Activated CD8-positive, alpha-beta T cell treated with anti-CD3 and anti-CD28 coated beads for 36 hours (primary cell): ENCODE measurements at regions not wholly inside any gene's neighbourhood (a gene's known extent, or its start where the extent isn't known, plus 50 kb on each side); places are given as distances from the start of the nearest gene placed in this dataset.

Source experiments
- ATAC-seq: fragments of 200-7000 bp; cut with Tn5 transposase; one replicate; pipeline ENCODE4 v1.10.0; 2021; ENCODE audit warnings: mild to moderate bottlenecking, moderate library complexity
- CTCF ChIA-PET: fragments of 350-600 bp; sonication (Branson Sonifier 250); formaldehyde crosslinking; loops from one replicate; lab custom pipeline; 2021; ENCODE audit warnings: antibody characterized with exemption; lab: Charles Lee
- POLR2A ChIA-PET: fragments of 350-600 bp; sonication (Branson Sonifier 250); formaldehyde crosslinking; loops from one replicate; lab custom pipeline; 2021; ENCODE audit warnings: antibody characterized with exemption; lab: Charles Lee
- DNase-seq: peaks from one replicate; pipeline ENCODE4 v3.0.0-alpha.2; 2020
- H3K27ac Mint-ChIP-seq: one replicate; pipeline ENCODE4 v1.8.0; 2021; ENCODE audit warnings: mild to moderate bottlenecking, mixed read lengths
- H3K27me3 Mint-ChIP-seq: one replicate; pipeline ENCODE4 v1.8.0; 2021; ENCODE audit warnings: mixed read lengths
- H3K36me3 Mint-ChIP-seq: one replicate; pipeline ENCODE4 v1.8.0; 2021; ENCODE audit warnings: low read depth, mixed read lengths
- H3K4me1 Mint-ChIP-seq: one replicate; pipeline ENCODE4 v1.8.0; 2021; ENCODE audit warnings: low read depth, mixed read lengths
- H3K4me3 Mint-ChIP-seq: one replicate; pipeline ENCODE4 v1.8.0; 2021; ENCODE audit warnings: mild to moderate bottlenecking, moderate library complexity, mixed read lengths
- H3K9me3 Mint-ChIP-seq: one replicate; pipeline ENCODE4 v1.8.0; 2021; ENCODE audit warnings: mixed read lengths
- CTCF ChIP-seq: fragments of 200-600 bp; IDR thresholded peaks from one replicate; pipeline ENCODE4 v1.8.0; 2022; ENCODE audit warnings: antibody characterized with exemption, mild to moderate bottlenecking
- intact Hi-C: fragments of 100-400 bp; cut with micrococcal nuclease; formaldehyde crosslinking; loops from one replicate; pipeline ENCODE4 v1.10.0; 2022

GRCh38 chr9:130780415-130780814 lies 54.6 kb upstream of the ABL1 start:
- Mint-ChIP-seq H3K4me1 (peaks cover 6% of the 10 kb centered on the region), H3K9me3 (peaks cover 3% of the 10 kb centered on the region), H3K27ac (no peak overlapping the region), H3K36me3 (no peaks in the 10 kb centered on the region), H3K27me3 (no peaks in the 10 kb centered on the region), H3K4me3 (no peak overlapping the region)
- no peak for TF ChIP-seq CTCF
- ATAC-seq (no peak), DNase-seq (no peak)
- CTCF ChIA-PET: interaction anchor here (0.8 kb wide), 1 partner anchor 62 kb away, joined by 3 read pairs; no protein-coding TSS in a partner anchor
- POLR2A ChIA-PET: no interaction called here
- intact Hi-C loops: no loop called here

- no peak overlapping the region for H3K27ac Mint-ChIP-seq
- H3K36me3 Mint-ChIP-seq: no peaks in the 10 kb centered on the region
- DNase-seq (no peak), ATAC-seq (no peak)
- CTCF ChIA-PET: interaction anchor here (0.8 kb wide), 1 partner anchor 61 kb away, joined by 3 read pairs; no protein-coding TSS in a partner anchor
- intact Hi-C loops: no loop called here
- TF ChIP-seq CTCF: no peak
- H3K4me1 Mint-ChIP-seq: peaks cover 6% of the 10 kb centered on the region
- H3K9me3 Mint-ChIP-seq: no peaks in the 10 kb centered on the region
- H3K4me3 Mint-ChIP-seq: no peak overlapping the region
- H3K27me3 Mint-ChIP-seq: no peaks in the 10 kb centered on the region
- POLR2A ChIA-PET: no interaction called here
Measured at GRCh38 chr9:130780865-130781504, 54.1 kb upstream of the ABL1 start.

GRCh38 chr9:130781569-130781968 lies 53.5 kb upstream of the ABL1 start:
- peaks cover 6% of the 10 kb centered on the region for H3K4me1 Mint-ChIP-seq
- POLR2A ChIA-PET: no interaction called here
- CTCF ChIA-PET: no interaction called here
- H3K27ac Mint-ChIP-seq: no peak overlapping the region
- no peaks in the 10 kb centered on the region for H3K27me3 Mint-ChIP-seq
- DNase-seq (no peak), ATAC-seq (no peak)
- intact Hi-C loops: no loop called here
- no peaks in the 10 kb centered on the region for H3K9me3 Mint-ChIP-seq
- H3K36me3 Mint-ChIP-seq: no peaks in the 10 kb centered on the region
- no peak for TF ChIP-seq CTCF
- H3K4me3 Mint-ChIP-seq: no peak overlapping the region

GRCh38 chr9:130782886-130783530 lies 52.0 kb upstream of the ABL1 start:
- intact Hi-C loops: no loop called here
- ChIA-PET POLR2A (no interaction called here), CTCF (interaction anchor here (0.6 to 1.2 kb wide), 2 partner anchors 9 to 83 kb away, joined by 3 read pairs; no protein-coding TSS in a partner anchor)
- no peak for DNase-seq
- Mint-ChIP-seq H3K4me1 (peaks cover 6% of the 10 kb centered on the region), H3K4me3 (no peak overlapping the region), H3K36me3 (no peaks in the 10 kb centered on the region), H3K27me3 (no peaks in the 10 kb centered on the region), H3K27ac (no peak overlapping the region), H3K9me3 (no peaks in the 10 kb centered on the region)
- TF ChIP-seq CTCF: no peak
- ATAC-seq: no peak

GRCh38 chr9:130785053-130785452 lies 50.0 kb upstream of the ABL1 start:
- no peaks in the 10 kb centered on the region for H3K27me3 Mint-ChIP-seq
- ATAC-seq (no peak), DNase-seq (no peak)
- ChIA-PET POLR2A (no interaction called here), CTCF (no interaction called here)
- peaks cover 5% of the 10 kb centered on the region for H3K36me3 Mint-ChIP-seq
- H3K4me1 Mint-ChIP-seq: peaks cover 2% of the 10 kb centered on the region
- no peak overlapping the region for H3K4me3 Mint-ChIP-seq
- intact Hi-C loops: no loop called here
- no peak overlapping the region for H3K27ac Mint-ChIP-seq
- H3K9me3 Mint-ChIP-seq: peaks cover 12% of the 10 kb centered on the region
- no peak for TF ChIP-seq CTCF
